Adrenal gland (tissue), 5 donors: ENCODE measurements at regions not wholly inside any gene's neighbourhood (a gene's known extent, or its start where the extent isn't known, plus 50 kb on each side); places are given as distances from the start of the nearest gene placed in this dataset.

Experiments used
- POLR2A ChIP-seq, 2 donors: fragments of 450-650 bp; IDR thresholded peaks; one replicate each; pipeline ENCODE4 v1.6.1; 2017; ENCODE audit warnings: antibody characterized with exemption in 2 of 2, mild to moderate bottlenecking in 2 of 2, moderate library complexity in 1 of 2
- TF ChIP-seq, protein P1 (sequence below), 6 experiments: fragments of 450-650 bp in 4 of 6; fragments of 200-600 bp in 2 of 6; sonication (generic) in 1 of 6; IDR thresholded peaks; 1 replicate in 5 of 6; 2 replicates in 1 of 6; pipeline versions ENCODE4 v1.5.1 to v1.8.0; 2016 to 2021; ENCODE audit warnings: antibody characterized with exemption in 6 of 6, mild to moderate bottlenecking in 2 of 6, moderate library complexity in 1 of 6
- donor health status: DM: no; HTN: no; CAD: no.

- TF ChIP-seq, protein P1, sequence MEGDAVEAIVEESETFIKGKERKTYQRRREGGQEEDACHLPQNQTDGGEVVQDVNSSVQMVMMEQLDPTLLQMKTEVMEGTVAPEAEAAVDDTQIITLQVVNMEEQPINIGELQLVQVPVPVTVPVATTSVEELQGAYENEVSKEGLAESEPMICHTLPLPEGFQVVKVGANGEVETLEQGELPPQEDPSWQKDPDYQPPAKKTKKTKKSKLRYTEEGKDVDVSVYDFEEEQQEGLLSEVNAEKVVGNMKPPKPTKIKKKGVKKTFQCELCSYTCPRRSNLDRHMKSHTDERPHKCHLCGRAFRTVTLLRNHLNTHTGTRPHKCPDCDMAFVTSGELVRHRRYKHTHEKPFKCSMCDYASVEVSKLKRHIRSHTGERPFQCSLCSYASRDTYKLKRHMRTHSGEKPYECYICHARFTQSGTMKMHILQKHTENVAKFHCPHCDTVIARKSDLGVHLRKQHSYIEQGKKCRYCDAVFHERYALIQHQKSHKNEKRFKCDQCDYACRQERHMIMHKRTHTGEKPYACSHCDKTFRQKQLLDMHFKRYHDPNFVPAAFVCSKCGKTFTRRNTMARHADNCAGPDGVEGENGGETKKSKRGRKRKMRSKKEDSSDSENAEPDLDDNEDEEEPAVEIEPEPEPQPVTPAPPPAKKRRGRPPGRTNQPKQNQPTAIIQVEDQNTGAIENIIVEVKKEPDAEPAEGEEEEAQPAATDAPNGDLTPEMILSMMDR (IDR thresholded peaks at IDR 0.05): no peak
- no peak for TF ChIP-seq POLR2A (IDR thresholded peaks at IDR 0.05)
These were observed 214.8 kb upstream of the GCFC2 start for GRCh38 chr2:75925331-75926024.
